Testis (tissue), 2 donors: ENCODE measurements at regions not wholly inside any gene's neighbourhood (a gene's known extent, or its start where the extent isn't known, plus 50 kb on each side); places are given as distances from the start of the nearest gene placed in this dataset.
"Not testable (repeated sequence)": the region's sequence is repeated elsewhere in the genome, so short reads cannot be mapped to it uniquely, and the experiment has no call there.

Experiments
- DNase-seq: peaks from one replicate; pipeline ENCODE4 v3.0.0-alpha.2; 2019
- H3K27ac ChIP-seq, 2 donors: fragments of 200-600 bp; sonication (generic); one replicate each; pipeline ENCODE4 v1.5.1; 2019
- H3K27me3 ChIP-seq: fragments of 200-600 bp; sonication (generic); one replicate; pipeline ENCODE4 v1.5.1; 2019
- H3K36me3 ChIP-seq: fragments of 200-600 bp; sonication (generic); one replicate; pipeline ENCODE4 v1.5.1; 2017; ENCODE audit warnings: low read depth; ENCODE audit errors: missing control alignments
- H3K4me1 ChIP-seq: fragments of 200-600 bp; sonication (generic); one replicate; pipeline ENCODE4 v1.5.1; 2019
- H3K4me3 ChIP-seq, 2 donors: fragments of 200-600 bp; sonication (generic); one replicate each; pipeline ENCODE4 v1.5.1; 2017 to 2019
- H3K9me3 ChIP-seq: fragments of 200-600 bp; sonication (generic); one replicate; pipeline ENCODE4 v1.5.1; 2017
- POLR2A ChIP-seq: fragments of 450-650 bp; IDR thresholded peaks from one replicate; pipeline ENCODE4 v1.6.1; 2017; ENCODE audit warnings: antibody characterized with exemption, mild to moderate bottlenecking, moderate library complexity
- WGBS, 2 donors: methylation state at CpG; one replicate each; pipeline ENCODE4 v1.1.5; 2018; 5-methylcytosine and 5-hydroxymethylcytosine counted together
- intact Hi-C: fragments of 100-400 bp; cut with DNase I; formaldehyde crosslinking; loops from one replicate; pipeline ENCODE4 v1.15.1; 2023; ENCODE audit warnings: low total_unique reads
- TF ChIP-seq, protein P1 (sequence below), 3 experiments: fragments of 450-650 bp in 2 of 3; fragments of 200-600 bp in 1 of 3; sonication (generic) in 1 of 3; IDR thresholded peaks; one replicate each; pipeline ENCODE4 v1.5.1; 2016 to 2019; ENCODE audit warnings: antibody characterized with exemption in 3 of 3, mild to moderate bottlenecking in 2 of 3, moderate library complexity in 1 of 3

DNA sequence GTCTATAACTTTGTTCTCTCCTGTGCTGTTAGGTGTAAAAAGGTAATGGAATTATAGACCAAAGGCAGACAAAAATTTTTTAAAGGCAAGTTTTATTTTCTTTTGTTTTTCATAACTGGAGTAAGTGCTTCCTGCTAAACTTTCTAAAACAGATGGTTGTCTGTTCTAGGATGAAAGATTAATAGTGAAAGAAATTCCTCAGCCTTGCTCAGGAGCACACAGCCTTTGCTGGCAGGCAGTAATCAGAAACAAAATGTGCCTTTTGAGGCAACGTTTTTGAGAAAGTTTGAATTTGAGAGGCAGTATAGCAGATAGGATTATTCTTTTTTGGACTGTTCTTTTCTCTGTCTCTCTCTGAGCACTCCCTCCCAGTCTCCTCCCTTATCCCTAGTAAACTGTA lies 2749.5 kb downstream of the PCDH9 start:
- no peak overlapping the region for H3K27ac ChIP-seq
- no peak for DNase-seq
- intact Hi-C loops = no loop called here
- WGBS, 2 donors = 10 to 25% methylated on average over 1 of the region's 1 CpG
- no peaks in the 10 kb centered on the region for H3K9me3 ChIP-seq
- H3K4me1 ChIP-seq = no peaks in the 10 kb centered on the region
- H3K27me3 ChIP-seq = no peaks in the 10 kb centered on the region
- H3K4me3 ChIP-seq = no peak overlapping the region
- no peak for TF ChIP-seq POLR2A
- TF ChIP-seq, protein P1, sequence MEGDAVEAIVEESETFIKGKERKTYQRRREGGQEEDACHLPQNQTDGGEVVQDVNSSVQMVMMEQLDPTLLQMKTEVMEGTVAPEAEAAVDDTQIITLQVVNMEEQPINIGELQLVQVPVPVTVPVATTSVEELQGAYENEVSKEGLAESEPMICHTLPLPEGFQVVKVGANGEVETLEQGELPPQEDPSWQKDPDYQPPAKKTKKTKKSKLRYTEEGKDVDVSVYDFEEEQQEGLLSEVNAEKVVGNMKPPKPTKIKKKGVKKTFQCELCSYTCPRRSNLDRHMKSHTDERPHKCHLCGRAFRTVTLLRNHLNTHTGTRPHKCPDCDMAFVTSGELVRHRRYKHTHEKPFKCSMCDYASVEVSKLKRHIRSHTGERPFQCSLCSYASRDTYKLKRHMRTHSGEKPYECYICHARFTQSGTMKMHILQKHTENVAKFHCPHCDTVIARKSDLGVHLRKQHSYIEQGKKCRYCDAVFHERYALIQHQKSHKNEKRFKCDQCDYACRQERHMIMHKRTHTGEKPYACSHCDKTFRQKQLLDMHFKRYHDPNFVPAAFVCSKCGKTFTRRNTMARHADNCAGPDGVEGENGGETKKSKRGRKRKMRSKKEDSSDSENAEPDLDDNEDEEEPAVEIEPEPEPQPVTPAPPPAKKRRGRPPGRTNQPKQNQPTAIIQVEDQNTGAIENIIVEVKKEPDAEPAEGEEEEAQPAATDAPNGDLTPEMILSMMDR (IDR thresholded peaks at IDR 0.05) = no peak
- no peaks in the 10 kb centered on the region for H3K36me3 ChIP-seq

DNA sequence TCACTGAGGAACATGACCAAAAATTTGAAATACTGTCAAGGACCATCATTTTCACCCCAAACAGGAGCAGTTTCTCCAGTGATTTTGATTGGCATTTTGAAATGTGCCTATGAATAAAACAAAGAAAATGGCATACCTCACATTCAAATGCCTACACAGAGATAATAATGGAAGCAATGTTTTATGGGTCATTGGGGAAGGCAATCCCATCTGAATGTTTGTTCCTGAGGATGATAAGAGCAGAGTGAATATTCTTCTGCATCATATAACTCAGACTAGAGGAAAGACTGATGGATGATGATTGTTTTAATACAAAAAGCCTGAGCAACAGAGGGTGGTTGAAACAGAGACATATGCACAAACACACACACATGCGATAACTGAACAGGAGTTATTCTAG lies 2749.9 kb downstream of the PCDH9 start:
- intact Hi-C loops = no loop called here
- H3K4me3 ChIP-seq = no peak overlapping the region
- whole genome bisulfite sequencing, 2 donors = 59 to 62% methylated on average over 1 of the region's 1 CpG
- no peaks in the 10 kb centered on the region for H3K36me3 ChIP-seq
- H3K27me3 ChIP-seq = no peaks in the 10 kb centered on the region
- H3K9me3 ChIP-seq = no peaks in the 10 kb centered on the region
- H3K27ac ChIP-seq = no peak overlapping the region
- H3K4me1 ChIP-seq = no peaks in the 10 kb centered on the region
- DNase-seq = no peak
- TF ChIP-seq, protein P1 (IDR thresholded peaks at IDR 0.05) = no peak
- no peak for TF ChIP-seq POLR2A

DNA sequence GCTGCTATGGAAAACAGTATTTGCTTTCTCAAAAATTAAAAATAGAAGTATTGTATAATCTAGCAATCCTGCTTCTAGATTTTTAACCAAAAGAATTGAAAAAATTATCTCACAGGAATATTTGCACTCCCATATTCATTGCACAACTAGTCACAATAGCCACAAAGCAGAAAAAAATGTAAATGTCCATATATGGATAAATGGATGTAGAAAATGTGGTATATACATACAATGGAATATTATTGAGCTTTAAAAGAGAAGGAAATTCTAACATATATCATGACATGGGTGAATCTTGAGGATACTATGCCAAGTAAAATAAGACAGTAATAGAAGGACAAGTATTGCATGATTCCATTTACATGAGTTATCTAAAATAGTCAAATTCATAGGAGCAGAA lies 2753.0 kb downstream of the PCDH9 start:
- no peak for DNase-seq
- Histone ChIP-seq H3K9me3 (no peaks in the 10 kb centered on the region), H3K36me3 (no peaks in the 10 kb centered on the region), H3K27me3 (no peaks in the 10 kb centered on the region), H3K27ac (no peak overlapping the region), H3K4me3 (no peak overlapping the region), H3K4me1 (peaks cover 8% of the 10 kb centered on the region)
- intact Hi-C loops = no loop called here
- no peak for TF ChIP-seq POLR2A
- TF ChIP-seq, protein P1 (IDR thresholded peaks at IDR 0.05) = no peak

DNA sequence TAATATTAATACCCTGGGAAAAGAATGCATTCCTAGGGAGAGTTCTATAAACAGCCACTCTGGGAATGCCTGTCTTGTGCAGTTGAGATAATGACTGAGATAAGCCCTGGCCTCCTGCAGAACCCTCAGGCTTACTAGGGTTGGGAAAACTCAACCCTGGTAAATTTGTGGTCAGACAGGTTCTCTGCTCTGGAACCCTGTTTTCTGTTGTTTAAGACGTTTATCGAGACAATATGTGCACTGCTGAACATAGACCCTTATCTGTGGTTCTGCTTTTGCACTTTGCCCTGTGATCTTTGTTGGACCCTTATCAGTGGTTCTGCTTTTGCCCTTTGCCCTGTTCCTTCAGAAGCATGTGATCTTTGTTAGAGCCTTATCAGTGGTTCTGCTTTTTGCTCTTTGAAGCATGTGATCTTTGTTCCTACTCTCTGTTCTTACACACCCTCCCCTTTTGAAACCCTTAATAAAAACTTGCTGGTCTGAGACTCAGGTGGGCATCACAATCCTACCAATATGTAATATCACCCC lies 2754.0 kb downstream of the PCDH9 start:
- H3K4me3 ChIP-seq, H3K27ac ChIP-seq, H3K36me3 ChIP-seq, H3K9me3 ChIP-seq, DNase-seq, H3K27me3 ChIP-seq, intact Hi-C loops, H3K4me1 ChIP-seq: not testable (repeated sequence)
- 87 to 91% methylated on average over 2 of the region's 2 CpGs for whole genome bisulfite sequencing, 2 donors

DNA sequence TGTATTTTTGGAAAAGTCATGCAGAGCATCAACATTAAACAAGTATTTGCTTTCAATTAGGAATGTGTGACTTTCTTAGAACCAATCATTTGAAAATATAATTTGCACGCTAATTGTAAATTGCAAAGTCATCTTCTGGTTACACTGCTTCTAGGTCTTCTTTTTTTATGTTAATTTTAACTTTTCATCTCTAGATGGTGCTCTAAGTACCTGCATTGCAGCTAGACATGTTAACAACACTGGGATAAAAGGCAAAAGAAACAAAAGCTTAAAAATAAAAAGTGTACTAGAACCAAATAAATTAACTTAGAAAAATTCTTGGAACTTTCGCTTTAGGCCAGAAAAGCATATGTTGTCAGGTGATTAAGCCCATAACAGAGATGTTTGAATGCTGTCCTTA lies 2758.2 kb downstream of the PCDH9 start:
- no peak overlapping the region for H3K4me3 ChIP-seq
- no peaks in the 10 kb centered on the region for H3K9me3 ChIP-seq
- peaks cover 8% of the 10 kb centered on the region for H3K4me1 ChIP-seq
- WGBS, 2 donors = 47 to 48% methylated on average over 2 of the region's 2 CpGs
- no peaks in the 10 kb centered on the region for H3K36me3 ChIP-seq
- intact Hi-C loops = no loop called here
- no peak for TF ChIP-seq POLR2A
- TF ChIP-seq, protein P1 (IDR thresholded peaks at IDR 0.05) = no peak
- H3K27ac ChIP-seq = no peak overlapping the region
- no peak for DNase-seq
- H3K27me3 ChIP-seq = no peaks in the 10 kb centered on the region
